HCT116 (cell line): ENCODE measurements at regions not wholly inside any gene's neighbourhood (a gene's known extent, or its start where the extent isn't known, plus 50 kb on each side); places are given as distances from the start of the nearest gene placed in this dataset.

Source experiments
- ATAC-seq: fragments of 200-7000 bp; cut with Tn5 transposase; 2 replicates; pipeline ENCODE4 v1.9.1; 2020; ENCODE audit warnings: mild to moderate bottlenecking, moderate library complexity
- BruUV-seq: library from RNA; stranded (reverse); fragments of 400-500 nt; replicated peaks from 2 replicates; lab custom pipeline; 2021; lab: Mats Ljungman, UMichigan
- CTCF ChIA-PET: fragments of 300-600 bp; sonication (Branson Sonifier 250); formaldehyde crosslinking; loops from one replicate; lab custom pipeline; 2021; ENCODE audit warnings: antibody characterized with exemption; lab: Charles Lee
- POLR2A ChIA-PET: fragments of 300-600, 350-600 bp; sonication (Branson Sonifier 250); formaldehyde crosslinking; loops from one replicate; lab custom pipeline; 2021; ENCODE audit warnings: antibody characterized with exemption; lab: Charles Lee
- RAD21 ChIA-PET, 2 experiments: fragments of 300-600 bp; sonication (Branson Sonifier 250); formaldehyde crosslinking; loops; one replicate each; lab custom pipeline; 2023; ENCODE audit warnings: low total read pairs in 2 of 2; ENCODE audit not compliant: uncharacterized antibody in 2 of 2, unreplicated experiment in 2 of 2, low non-redundant PET in 1 of 2; lab: Charles Lee
- DNase-seq: peaks from one replicate; pipeline ENCODE4 v3.0.0-alpha.2; 2010; ENCODE audit warnings: low read depth, low spot score
- H2AFZ ChIP-seq: fragments of 200-600 bp; shearing (Covaris generic), sonication (generic); 2 replicates; pipeline ENCODE4 v1.6.1; 2017; ENCODE audit warnings: low read depth, mixed run types, mixed read lengths, antibody characterized with exemption, low read length; ENCODE audit not compliant: poor library complexity, severe bottlenecking
- H3K27ac ChIP-seq: 2 replicates; pipeline ENCODE4 v1.5.1; 2012; ENCODE audit warnings: low read depth, low read length
- H3K27me3 ChIP-seq: fragments of 200-600 bp; sonication (generic); 2 replicates; pipeline ENCODE4 v1.6.1; 2016; ENCODE audit warnings: mixed run types, low read length, mixed read lengths; ENCODE audit not compliant: insufficient read depth
- H3K36me3 ChIP-seq, 2 experiments: fragments of 200-500 bp in 1 of 2; fragments of 200-600 bp in 1 of 2; sonication (Bioruptor generic) in 1 of 2; sonication (generic) in 1 of 2; 2 replicates each; pipeline versions ENCODE4 v1.5.1 to v1.6.1; 2014 to 2016; ENCODE audit warnings: low read length in 2 of 2, inconsistent platforms in 1 of 2, mixed read lengths in 1 of 2, mixed run types in 1 of 2; ENCODE audit not compliant: insufficient read depth in 2 of 2, control insufficient read depth in 1 of 2
- H3K4me1 ChIP-seq, 2 experiments: fragments of 200-600 bp in 1 of 2; sonication (generic) in 1 of 2; 2 replicates each; pipeline versions ENCODE4 v1.5.1 to v1.6.1; 2012 to 2017; ENCODE audit warnings: low read length in 2 of 2, inconsistent platforms in 1 of 2, mild to moderate bottlenecking in 1 of 2, mixed read lengths in 1 of 2, mixed run types in 1 of 2, moderate library complexity in 1 of 2; ENCODE audit not compliant: insufficient read depth in 2 of 2, control insufficient read depth in 1 of 2
- H3K4me2 ChIP-seq: fragments of 200-600 bp; sonication (generic); 2 replicates; pipeline ENCODE4 v1.6.1; 2017; ENCODE audit warnings: mixed run types, low read length, mixed read lengths
- H3K4me3 ChIP-seq, 2 experiments: fragments of 200-600 bp in 1 of 2; sonication (generic) in 1 of 2; replicated peaks in 1 of 2; 2 replicates each; pipeline ENCODE4 v1.5.1; 2011 to 2016; ENCODE audit warnings: low read length in 2 of 2, control low read depth in 1 of 2, low read depth in 1 of 2, mild to moderate bottlenecking in 1 of 2, mixed read lengths in 1 of 2, mixed run types in 1 of 2
- H3K79me2 ChIP-seq: fragments of 200-600 bp; sonication (generic); 2 replicates; pipeline ENCODE4 v1.6.1; 2017; ENCODE audit warnings: mild to moderate bottlenecking, mixed run types, low read length, moderate library complexity, mixed read lengths; ENCODE audit not compliant: insufficient read depth
- H3K9ac ChIP-seq: fragments of 200-600 bp; sonication (generic); 2 replicates; pipeline ENCODE4 v1.6.1; 2016; ENCODE audit warnings: low read length, mixed read lengths
- H3K9me2 ChIP-seq: fragments of 200-600 bp; sonication (generic), shearing (Covaris generic); 2 replicates; pipeline ENCODE4 v1.6.1; 2017; ENCODE audit warnings: mixed run types, mild to moderate bottlenecking, moderate library complexity; ENCODE audit not compliant: insufficient read depth
- H3K9me3 ChIP-seq, 2 experiments: fragments of 200-500 bp in 1 of 2; fragments of 200-600 bp in 1 of 2; sonication (Bioruptor generic) in 1 of 2; sonication (generic) in 1 of 2; 2 replicates each; pipeline ENCODE4 v1.6.1; 2014 to 2017; ENCODE audit warnings: low read length in 2 of 2, mixed read lengths in 2 of 2, inconsistent platforms in 1 of 2, low read depth in 1 of 2, mild to moderate bottlenecking in 1 of 2, mixed run types in 1 of 2, moderate library complexity in 1 of 2; ENCODE audit not compliant: control insufficient read depth in 1 of 2, insufficient read depth in 1 of 2
- H4K20me1 ChIP-seq: fragments of 200-600 bp; sonication (generic), shearing (Covaris generic); 2 replicates; pipeline ENCODE4 v1.6.1; 2017; ENCODE audit warnings: mixed run types, mild to moderate bottlenecking, moderate library complexity; ENCODE audit not compliant: insufficient read depth
- CEBPB ChIP-seq: IDR thresholded peaks from 2 replicates; pipeline ENCODE4 v1.6.1; 2012; ENCODE audit warnings: low read depth
- EGR1 ChIP-seq: IDR thresholded peaks from 2 replicates; pipeline ENCODE4 v1.6.1; 2012; ENCODE audit warnings: low read depth
- ELF1 ChIP-seq: IDR thresholded peaks from 2 replicates; pipeline ENCODE4 v1.6.1; 2012; ENCODE audit warnings: low read depth, borderline replicate concordance
- EZH2 ChIP-seq: fragments of 200-600 bp; sonication (generic); IDR thresholded peaks from 2 replicates; pipeline ENCODE4 v1.6.1; 2017; ENCODE audit warnings: antibody characterized with exemption, mixed run types
- EZH2phosphoT487 ChIP-seq: fragments of 200-600 bp; IDR thresholded peaks from 2 replicates; pipeline ENCODE4 v1.6.1; 2018; ENCODE audit warnings: antibody characterized with exemption, borderline replicate concordance
- FOSL1 ChIP-seq: IDR thresholded peaks from 2 replicates; pipeline ENCODE4 v1.6.1; 2012; ENCODE audit warnings: low read depth
- JUND ChIP-seq: IDR thresholded peaks from 2 replicates; pipeline ENCODE4 v1.6.1; 2012
- POLR2A ChIP-seq: IDR thresholded peaks from 2 replicates; pipeline ENCODE4 v1.7.0; 2011; ENCODE audit warnings: borderline replicate concordance; ENCODE audit not compliant: insufficient read depth, insufficient read length; ENCODE audit errors: extremely low read depth
- SIN3A ChIP-seq: IDR thresholded peaks from 2 replicates; pipeline ENCODE4 v1.6.1; 2012; ENCODE audit warnings: low read depth
- SP1 ChIP-seq: IDR thresholded peaks from 2 replicates; pipeline ENCODE4 v1.6.1; 2012; ENCODE audit warnings: low read depth
- SRF ChIP-seq: IDR thresholded peaks from 2 replicates; pipeline ENCODE4 v1.6.1; 2012; ENCODE audit warnings: low read depth
- TCF7L2 ChIP-seq: IDR thresholded peaks from 2 replicates; pipeline ENCODE4 v1.7.0; 2011; ENCODE audit warnings: borderline replicate concordance, inconsistent platforms; ENCODE audit not compliant: insufficient read depth, insufficient read length; ENCODE audit errors: extremely low read depth
- ZFX ChIP-seq: fragments of 450-650 bp; IDR thresholded peaks from 2 replicates; pipeline ENCODE4 v1.6.1; 2017
- ZNF274 ChIP-seq: fragments of 200-500 bp; sonication (Bioruptor generic); IDR thresholded peaks from 2 replicates; pipeline ENCODE4 v1.6.1; 2014; ENCODE audit warnings: mild to moderate bottlenecking, low read depth, low read length, inconsistent platforms
- intact Hi-C: fragments of 100-400 bp; cut with micrococcal nuclease; formaldehyde crosslinking; loops from 2 replicates; pipeline ENCODE4 v1.10.0; 2022
- TF ChIP-seq, protein P1 (sequence below): IDR thresholded peaks from 2 replicates; pipeline ENCODE4 v1.6.1; 2011; ENCODE audit warnings: mild to moderate bottlenecking, low read length, moderate library complexity; ENCODE audit not compliant: insufficient replicate concordance; ENCODE audit errors: extremely low read depth
- TF ChIP-seq, protein P2 (sequence below): IDR thresholded peaks from 2 replicates; pipeline ENCODE4 v1.6.1; 2012
- TF ChIP-seq, protein P3 (sequence below): IDR thresholded peaks from 2 replicates; pipeline ENCODE4 v1.6.1; 2012

DNA sequence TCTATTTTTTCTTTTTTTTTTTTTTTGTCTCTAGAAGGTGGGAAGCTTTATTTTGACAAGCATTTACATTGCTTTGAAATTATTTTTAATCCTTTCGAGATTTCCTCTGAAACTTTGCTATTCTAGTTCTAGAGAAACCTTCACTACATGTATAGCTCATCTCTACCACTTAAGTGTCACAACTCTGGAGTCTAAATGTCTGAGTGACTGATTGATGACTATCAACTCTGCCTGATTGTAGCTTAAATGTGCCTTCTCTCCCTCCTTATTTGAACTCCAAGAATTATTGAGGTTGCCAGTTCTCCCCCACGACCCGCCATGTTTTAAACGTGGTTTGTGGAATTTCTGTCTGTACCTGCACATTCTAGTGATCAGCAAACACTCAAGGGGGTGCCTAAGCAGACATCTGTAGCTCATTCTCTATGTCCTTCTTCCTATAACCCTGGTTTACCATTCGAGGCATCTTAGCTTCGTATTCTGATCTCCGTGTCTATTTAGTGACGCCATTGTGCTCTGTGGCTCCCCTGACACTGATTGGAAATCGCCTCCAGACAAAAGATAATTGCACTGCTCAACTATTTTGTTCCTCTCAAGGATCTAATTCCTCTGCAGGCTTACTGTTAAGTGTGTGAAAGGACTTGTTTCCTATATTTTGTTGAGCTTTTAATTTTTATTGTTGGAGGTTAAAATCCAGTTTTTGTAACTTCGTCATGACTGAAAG lies 1570.6 kb downstream of the BRINP3 start (continued):
- TF ChIP-seq, protein P1, sequence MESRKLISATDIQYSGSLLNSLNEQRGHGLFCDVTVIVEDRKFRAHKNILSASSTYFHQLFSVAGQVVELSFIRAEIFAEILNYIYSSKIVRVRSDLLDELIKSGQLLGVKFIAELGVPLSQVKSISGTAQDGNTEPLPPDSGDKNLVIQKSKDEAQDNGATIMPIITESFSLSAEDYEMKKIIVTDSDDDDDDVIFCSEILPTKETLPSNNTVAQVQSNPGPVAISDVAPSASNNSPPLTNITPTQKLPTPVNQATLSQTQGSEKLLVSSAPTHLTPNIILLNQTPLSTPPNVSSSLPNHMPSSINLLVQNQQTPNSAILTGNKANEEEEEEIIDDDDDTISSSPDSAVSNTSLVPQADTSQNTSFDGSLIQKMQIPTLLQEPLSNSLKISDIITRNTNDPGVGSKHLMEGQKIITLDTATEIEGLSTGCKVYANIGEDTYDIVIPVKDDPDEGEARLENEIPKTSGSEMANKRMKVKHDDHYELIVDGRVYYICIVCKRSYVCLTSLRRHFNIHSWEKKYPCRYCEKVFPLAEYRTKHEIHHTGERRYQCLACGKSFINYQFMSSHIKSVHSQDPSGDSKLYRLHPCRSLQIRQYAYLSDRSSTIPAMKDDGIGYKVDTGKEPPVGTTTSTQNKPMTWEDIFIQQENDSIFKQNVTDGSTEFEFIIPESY, result no peak
- TF ChIP-seq JUND (no peak), EZH2phosphoT487 (no peak), ZFX (no peak), SIN3A (no peak), SP1 (no peak), POLR2A (no peak)

DNA sequence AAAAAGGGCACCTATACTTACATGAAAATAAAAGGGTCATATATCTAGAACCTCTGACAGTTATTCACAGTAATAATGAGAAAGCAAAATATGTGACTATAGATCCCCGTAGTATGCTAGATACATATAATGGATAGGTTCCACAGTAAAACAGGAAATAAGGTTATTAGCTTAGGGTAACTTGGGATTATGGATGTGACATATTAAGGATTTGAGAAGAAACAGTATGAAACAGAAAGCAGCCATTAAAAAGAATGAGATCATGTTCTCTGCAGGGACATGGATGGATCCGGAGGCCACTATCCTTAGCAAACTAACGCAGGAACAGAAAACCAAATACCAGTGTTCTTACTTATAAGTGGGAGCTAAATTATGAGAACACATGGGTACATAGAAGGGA lies 1547.3 kb downstream of the BRINP3 start:
- no peak overlapping the region for H3K27ac ChIP-seq
- no peaks in the 10 kb centered on the region for H3K36me3 ChIP-seq
- ChIA-PET POLR2A (no interaction called here), CTCF (no interaction called here), RAD21 (no interaction called here)
- no peaks in the 10 kb centered on the region for H3K79me2 ChIP-seq
- ATAC-seq (no peak), DNase-seq (no peak)
- no peak overlapping the region for H3K4me3 ChIP-seq
- no peaks in the 10 kb centered on the region for H3K4me1 ChIP-seq
- intact Hi-C loops, result loop anchor here (10.0 kb wide), 1 partner anchor 1876 kb away; no protein-coding TSS in a partner anchor
- no peaks in the 10 kb centered on the region for H3K9me2 ChIP-seq
- H2AFZ ChIP-seq, result peak overlapping the region; percentile 29
- H3K9me3 ChIP-seq, result no peaks in the 10 kb centered on the region
- no peaks in the 10 kb centered on the region for H4K20me1 ChIP-seq
- no peak overlapping the region for H3K9ac ChIP-seq
- no peak overlapping the region for H3K4me2 ChIP-seq
- no peak for TF ChIP-seq ZNF274
- TF ChIP-seq EGR1, result no peak
- TF ChIP-seq EZH2, result no peak
- TF ChIP-seq, protein P2, sequence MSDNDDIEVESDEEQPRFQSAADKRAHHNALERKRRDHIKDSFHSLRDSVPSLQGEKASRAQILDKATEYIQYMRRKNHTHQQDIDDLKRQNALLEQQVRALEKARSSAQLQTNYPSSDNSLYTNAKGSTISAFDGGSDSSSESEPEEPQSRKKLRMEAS, result no peak
- TF ChIP-seq TCF7L2, result no peak
- TF ChIP-seq SIN3A, result no peak
- no peak for TF ChIP-seq CEBPB
- TF ChIP-seq, protein P3, sequence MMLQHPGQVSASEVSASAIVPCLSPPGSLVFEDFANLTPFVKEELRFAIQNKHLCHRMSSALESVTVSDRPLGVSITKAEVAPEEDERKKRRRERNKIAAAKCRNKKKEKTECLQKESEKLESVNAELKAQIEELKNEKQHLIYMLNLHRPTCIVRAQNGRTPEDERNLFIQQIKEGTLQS, result no peak
- TF ChIP-seq ELF1, result no peak
- TF ChIP-seq, protein P1, result no peak
- TF ChIP-seq ZFX, result no peak
- no peak for TF ChIP-seq EZH2phosphoT487
- no peak for TF ChIP-seq FOSL1
- TF ChIP-seq SRF, result no peak
- no peak for TF ChIP-seq JUND
- BruUV-seq, result no TSS peak
- no peaks in the 10 kb centered on the region for H3K27me3 ChIP-seq
